Heart left ventricle (tissue), 13 donors: ENCODE measurements at regions not wholly inside any gene's neighbourhood (a gene's known extent, or its start where the extent isn't known, plus 50 kb on each side); places are given as distances from the start of the nearest gene placed in this dataset.
"Not testable (repeated sequence)": the region's sequence is repeated elsewhere in the genome, so short reads cannot be mapped to it uniquely, and the experiment has no call there.

ENCODE experiments used
- POLR2A ChIP-seq, 2 donors: fragments of 450-650 bp; IDR thresholded peaks; one replicate each; pipeline ENCODE4 v1.6.1; 2017; ENCODE audit warnings: antibody characterized with exemption in 2 of 2, mild to moderate bottlenecking in 2 of 2, moderate library complexity in 2 of 2
- TF ChIP-seq, protein P1 (sequence below), 12 donors: fragments of 200-600 bp; sonication (generic) in 4 of 12; IDR thresholded peaks; one replicate each; pipeline versions ENCODE4 v1.5.0 to v1.8.0; 2018 to 2022; ENCODE audit warnings: antibody characterized with exemption in 12 of 12, mild to moderate bottlenecking in 5 of 12
- donor health status: ischemic (EF 13 %, LVEDD 7.1; RV severe dilation, severe dysfunction).
- donor health status: DM: no; HTN: yes; CAD: no.
- donor health status: DM: no; HTN: no; CAD: no.
- donor health status: ischemic (EF 25% LVEDD 6.9; RV normal size, moderate dysfunction).
- donor health status: ischemic (EF 25% LVEDD 5.7; RV mildly dilated, moderate dysfunction).
- donor health status: ischemic (EF 35%, LVEDD 5.7; RV mildly dilated, moderate dysfunction).
- donor health status: nonischemic (EF 11% LVEDD 7.7; RV severe dilation, severe dysfunction).
- donor health status: DM: yes; HTN: yes; CAD: no.
- donor health status: PGD.
- donor health status: ischemic (EF 29% LVEDD 5.4; RV normal size, mild dysfunction).
- donor health status: nonischemic (EF 23%, LVEDD 6.1; RV moderate dilation, normal function).

DNA sequence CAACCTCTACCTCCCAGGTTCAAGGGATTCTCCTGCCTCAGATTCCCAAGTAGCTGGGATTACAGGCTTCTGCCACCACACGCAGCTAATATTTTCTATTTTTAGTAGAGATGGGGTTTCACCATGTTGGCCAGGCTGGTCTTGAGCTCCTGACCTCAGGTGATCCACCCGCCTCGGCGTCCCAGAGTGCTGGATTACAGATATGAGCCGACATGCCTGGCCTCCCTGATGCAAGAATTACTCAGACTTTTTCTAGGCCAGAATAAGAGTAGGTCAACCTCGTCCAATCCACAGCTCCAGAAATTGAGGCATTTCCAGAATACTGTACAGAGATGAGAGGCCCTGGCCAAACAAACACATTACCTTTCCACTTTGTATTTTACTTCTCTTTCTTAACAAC is 70.2 kb downstream of the RPS15A start:
- TF ChIP-seq, protein P1, sequence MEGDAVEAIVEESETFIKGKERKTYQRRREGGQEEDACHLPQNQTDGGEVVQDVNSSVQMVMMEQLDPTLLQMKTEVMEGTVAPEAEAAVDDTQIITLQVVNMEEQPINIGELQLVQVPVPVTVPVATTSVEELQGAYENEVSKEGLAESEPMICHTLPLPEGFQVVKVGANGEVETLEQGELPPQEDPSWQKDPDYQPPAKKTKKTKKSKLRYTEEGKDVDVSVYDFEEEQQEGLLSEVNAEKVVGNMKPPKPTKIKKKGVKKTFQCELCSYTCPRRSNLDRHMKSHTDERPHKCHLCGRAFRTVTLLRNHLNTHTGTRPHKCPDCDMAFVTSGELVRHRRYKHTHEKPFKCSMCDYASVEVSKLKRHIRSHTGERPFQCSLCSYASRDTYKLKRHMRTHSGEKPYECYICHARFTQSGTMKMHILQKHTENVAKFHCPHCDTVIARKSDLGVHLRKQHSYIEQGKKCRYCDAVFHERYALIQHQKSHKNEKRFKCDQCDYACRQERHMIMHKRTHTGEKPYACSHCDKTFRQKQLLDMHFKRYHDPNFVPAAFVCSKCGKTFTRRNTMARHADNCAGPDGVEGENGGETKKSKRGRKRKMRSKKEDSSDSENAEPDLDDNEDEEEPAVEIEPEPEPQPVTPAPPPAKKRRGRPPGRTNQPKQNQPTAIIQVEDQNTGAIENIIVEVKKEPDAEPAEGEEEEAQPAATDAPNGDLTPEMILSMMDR (IDR thresholded peaks at IDR 0.05): not testable (repeated sequence)
- not testable (repeated sequence) for TF ChIP-seq POLR2A (IDR thresholded peaks at IDR 0.05)
